ENCODE measurements at regions not wholly inside any gene's neighbourhood (a gene's known extent, or its start where the extent isn't known, plus 50 kb on each side); places are given as distances from the start of the nearest gene placed in this dataset.
A peak's percentile ranks its signal among the peaks of the same experiment; 100 is the strongest.

- BruUV-seq (replicated peaks), result no TSS peak
- FAIRE-seq, result no peak
- Histone ChIP-seq H3K36me3 (replicated peaks in 1 of 2; ENCODE audit: control insufficient read depth in 1 of 2, insufficient read depth in 2 of 2, low read length in 2 of 2) (no peaks in the 10 kb centered on the region), H3K27ac (ENCODE audit: extremely low read length, insufficient read depth, low read length) (no peak overlapping the region), H3K27me3 (ENCODE audit: control insufficient read depth in 1 of 2, insufficient read depth in 2 of 2, low read length in 2 of 2) (no peaks in the 10 kb centered on the region), H3K9me3 (ENCODE audit: low read length) (no peaks in the 10 kb centered on the region), H3K4me3 (replicated peaks in 1 of 3; ENCODE audit: insufficient read depth in 1 of 3, low read depth in 2 of 3, low read length in 3 of 3) (no peak overlapping the region), H3K9ac (ENCODE audit: insufficient read depth, low read depth, low read length) (no peak overlapping the region), H3K4me2 (ENCODE audit: low read depth, low read length) (no peak overlapping the region), H4K20me1 (ENCODE audit: insufficient read depth, low read length) (no peaks in the 10 kb centered on the region), H3K79me2 (ENCODE audit: insufficient read depth, low read length) (no peaks in the 10 kb centered on the region), H2AFZ (ENCODE audit: low read length) (no peak overlapping the region), H3K4me1 (ENCODE audit: insufficient read depth, low read length) (no peaks in the 10 kb centered on the region)
- TF ChIP-seq MIXL1 (CRISPR knock-in tag; IDR thresholded peaks at IDR 0.05), result no peak
- peak; percentile 44; the same call in 1 of the 2 replicates for TF ChIP-seq CREB1 (IDR thresholded peaks at IDR 0.05)
- no peak for TF ChIP-seq CREB1 (CRISPR knock-in tag; IDR thresholded peaks at IDR 0.05)
- no peak for TF ChIP-seq ZMAT3 (CRISPR knock-in tag; conservative IDR thresholded peaks at IDR 0.05)
- no peak for TF ChIP-seq ZNF713 (CRISPR knock-in tag; IDR thresholded peaks at IDR 0.05)
- no peak for TF ChIP-seq HOXA3 (CRISPR knock-in tag; IDR thresholded peaks at IDR 0.05)
- TF ChIP-seq ZNF614 (CRISPR knock-in tag; IDR thresholded peaks at IDR 0.05; ENCODE audit: borderline replicate concordance), result no peak
- TF ChIP-seq ETV5 (CRISPR knock-in tag; IDR thresholded peaks at IDR 0.05; ENCODE audit: borderline replicate concordance), result no peak
- TF ChIP-seq CCDC6 (CRISPR knock-in tag; IDR thresholded peaks at IDR 0.05), result no peak
- no peak for TF ChIP-seq ZNF282 (IDR thresholded peaks at IDR 0.05; ENCODE audit: partially characterized antibody)
- TF ChIP-seq ATF7 (IDR thresholded peaks at IDR 0.05), result peak; percentile 89
- TF ChIP-seq ATF7 (CRISPR knock-in tag; IDR thresholded peaks at IDR 0.05), result no peak
- no peak for TF ChIP-seq CSRNP2 (CRISPR knock-in tag; conservative IDR thresholded peaks at IDR 0.05; ENCODE audit: low read depth)
- TF ChIP-seq ZSCAN12 (CRISPR knock-in tag; IDR thresholded peaks at IDR 0.05), result no peak
- ChIA-PET CTCF (ENCODE audit: low intra/inter-chr PET ratio, low total read pairs) (no interaction called here), POLR2A (no interaction called here)
- in situ Hi-C loops (cut with HindIII; ENCODE audit: extremely low pct_ligation_motif_present, low pct_unique_long_range_greater_than_20kb) (no loop called here), intact Hi-C loops (cut with micrococcal nuclease; ENCODE audit: unreplicated experiment) (no loop called here)
- DNase-seq (ENCODE audit: low spot score), result no peak
- WGBS (ENCODE audit: low lambda C conversion rate), result 0% methylated on average over 1 of the region's 1 CpG
- no peak for ATAC-seq
Measured at GRCh38 chrX:45267007-45267406, 66.3 kb upstream of the DIPK2B start.
